ENCODE measurements at regions not wholly inside any gene's neighbourhood (a gene's known extent, or its start where the extent isn't known, plus 50 kb on each side); places are given as distances from the start of the nearest gene placed in this dataset.

DNA sequence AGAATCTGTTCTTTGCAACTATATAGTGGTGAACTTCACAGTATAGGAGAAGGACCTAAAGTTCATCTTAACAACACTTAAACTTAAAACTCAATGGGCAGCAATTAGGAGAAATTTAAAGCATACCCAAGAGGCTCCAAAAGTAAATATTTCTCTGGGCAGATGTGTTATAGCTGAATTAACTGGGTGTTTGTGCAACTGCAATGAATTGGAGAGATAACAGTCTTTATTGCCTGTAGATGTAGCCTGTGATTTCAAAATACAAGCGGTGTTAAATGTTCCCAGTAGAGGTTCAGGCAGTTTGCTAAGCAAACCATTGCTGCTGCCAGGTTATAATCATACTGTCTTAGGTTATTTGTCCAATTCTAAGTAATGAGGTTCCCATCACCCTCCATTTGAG lies 294.1 kb upstream of the MTNR1B start:
- Mint-ChIP-seq H3K27me3 (ENCODE audit: insufficient read depth, unreplicated experiment) (peaks cover 5% of the 10 kb centered on the region), H3K4me3 (ENCODE audit: unreplicated experiment) (no peak overlapping the region), H3K9me3 (ENCODE audit: unreplicated experiment) (no peaks in the 10 kb centered on the region), H3K4me1 (ENCODE audit: low read depth, unreplicated experiment) (no peaks in the 10 kb centered on the region), H3K36me3 (ENCODE audit: insufficient read depth, unreplicated experiment) (no peaks in the 10 kb centered on the region), H3K27ac (ENCODE audit: unreplicated experiment) (no peak overlapping the region)
- Histone ChIP-seq H3K27me3 (replicated peaks; ENCODE audit: control insufficient read depth, insufficient read depth, low read length) (no peaks in the 10 kb centered on the region), H3K4me1 (no peaks in the 10 kb centered on the region), H3K36me3 (ENCODE audit: control insufficient read depth, insufficient read depth, low read length) (no peaks in the 10 kb centered on the region), H3K4me3 (ENCODE audit: low read depth, low read length) (no peak overlapping the region), H3K9me3 (no peaks in the 10 kb centered on the region; the same call in 1 of the 2 replicates)
- intact Hi-C loops (cut with micrococcal nuclease; ENCODE audit: unreplicated experiment) = no loop called here
- TF ChIP-seq, protein P1, sequence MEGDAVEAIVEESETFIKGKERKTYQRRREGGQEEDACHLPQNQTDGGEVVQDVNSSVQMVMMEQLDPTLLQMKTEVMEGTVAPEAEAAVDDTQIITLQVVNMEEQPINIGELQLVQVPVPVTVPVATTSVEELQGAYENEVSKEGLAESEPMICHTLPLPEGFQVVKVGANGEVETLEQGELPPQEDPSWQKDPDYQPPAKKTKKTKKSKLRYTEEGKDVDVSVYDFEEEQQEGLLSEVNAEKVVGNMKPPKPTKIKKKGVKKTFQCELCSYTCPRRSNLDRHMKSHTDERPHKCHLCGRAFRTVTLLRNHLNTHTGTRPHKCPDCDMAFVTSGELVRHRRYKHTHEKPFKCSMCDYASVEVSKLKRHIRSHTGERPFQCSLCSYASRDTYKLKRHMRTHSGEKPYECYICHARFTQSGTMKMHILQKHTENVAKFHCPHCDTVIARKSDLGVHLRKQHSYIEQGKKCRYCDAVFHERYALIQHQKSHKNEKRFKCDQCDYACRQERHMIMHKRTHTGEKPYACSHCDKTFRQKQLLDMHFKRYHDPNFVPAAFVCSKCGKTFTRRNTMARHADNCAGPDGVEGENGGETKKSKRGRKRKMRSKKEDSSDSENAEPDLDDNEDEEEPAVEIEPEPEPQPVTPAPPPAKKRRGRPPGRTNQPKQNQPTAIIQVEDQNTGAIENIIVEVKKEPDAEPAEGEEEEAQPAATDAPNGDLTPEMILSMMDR (IDR thresholded peaks at IDR 0.05; ENCODE audit: insufficient read depth in 1 of 2, low read depth in 1 of 2, low read length in 1 of 2, severe bottlenecking in 1 of 2, unreplicated experiment in 1 of 2) = no peak
- ChIA-PET CTCF (no interaction called here), POLR2A (no interaction called here)
- DNase-seq = no peak
- no TSS peak for BruUV-seq (replicated peaks)

DNA sequence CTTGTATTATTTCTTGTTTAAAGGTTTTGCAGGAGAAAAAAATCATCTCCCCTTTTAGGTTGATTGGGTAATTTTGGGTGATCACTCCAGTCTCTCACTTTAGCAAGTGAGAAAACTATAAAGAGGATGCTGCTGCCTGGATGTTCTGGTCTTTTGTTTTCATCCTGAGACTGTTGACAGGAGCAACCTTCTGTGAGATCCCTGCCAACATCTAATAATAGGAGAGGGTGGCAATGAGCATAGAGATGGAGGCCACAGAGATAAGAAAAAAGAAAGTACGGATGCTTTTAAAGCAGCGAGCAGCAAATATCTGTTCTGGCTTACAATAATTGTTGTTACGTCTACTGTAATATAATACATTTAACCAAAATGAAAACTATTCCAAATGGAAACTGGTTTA lies 293.6 kb upstream of the MTNR1B start:
- Histone ChIP-seq H3K27me3 (replicated peaks; ENCODE audit: control insufficient read depth, insufficient read depth, low read length) (no peaks in the 10 kb centered on the region), H3K36me3 (ENCODE audit: control insufficient read depth, insufficient read depth, low read length) (no peaks in the 10 kb centered on the region), H3K4me3 (ENCODE audit: low read depth, low read length) (no peak overlapping the region), H3K9me3 (no peaks in the 10 kb centered on the region; the same call in 1 of the 2 replicates), H3K4me1 (no peaks in the 10 kb centered on the region)
- CTCF ChIA-PET = no interaction called here
- BruUV-seq (replicated peaks) = no TSS peak
- intact Hi-C loops (cut with micrococcal nuclease; ENCODE audit: unreplicated experiment) = no loop called here
- no peak overlapping the region for H3K27ac Mint-ChIP-seq (ENCODE audit: unreplicated experiment)
- DNase-seq = no peak
- H3K36me3 Mint-ChIP-seq (ENCODE audit: insufficient read depth, unreplicated experiment) = no peaks in the 10 kb centered on the region
- H3K9me3 Mint-ChIP-seq (ENCODE audit: unreplicated experiment) = no peaks in the 10 kb centered on the region
- peaks cover 5% of the 10 kb centered on the region for H3K27me3 Mint-ChIP-seq (ENCODE audit: insufficient read depth, unreplicated experiment)
- H3K4me1 Mint-ChIP-seq (ENCODE audit: low read depth, unreplicated experiment) = no peaks in the 10 kb centered on the region
- POLR2A ChIA-PET = no interaction called here
- TF ChIP-seq, protein P1 (IDR thresholded peaks at IDR 0.05; ENCODE audit: insufficient read depth in 1 of 2, low read depth in 1 of 2, low read length in 1 of 2, severe bottlenecking in 1 of 2, unreplicated experiment in 1 of 2) = no peak
- no peak overlapping the region for H3K4me3 Mint-ChIP-seq (ENCODE audit: unreplicated experiment)

DNA sequence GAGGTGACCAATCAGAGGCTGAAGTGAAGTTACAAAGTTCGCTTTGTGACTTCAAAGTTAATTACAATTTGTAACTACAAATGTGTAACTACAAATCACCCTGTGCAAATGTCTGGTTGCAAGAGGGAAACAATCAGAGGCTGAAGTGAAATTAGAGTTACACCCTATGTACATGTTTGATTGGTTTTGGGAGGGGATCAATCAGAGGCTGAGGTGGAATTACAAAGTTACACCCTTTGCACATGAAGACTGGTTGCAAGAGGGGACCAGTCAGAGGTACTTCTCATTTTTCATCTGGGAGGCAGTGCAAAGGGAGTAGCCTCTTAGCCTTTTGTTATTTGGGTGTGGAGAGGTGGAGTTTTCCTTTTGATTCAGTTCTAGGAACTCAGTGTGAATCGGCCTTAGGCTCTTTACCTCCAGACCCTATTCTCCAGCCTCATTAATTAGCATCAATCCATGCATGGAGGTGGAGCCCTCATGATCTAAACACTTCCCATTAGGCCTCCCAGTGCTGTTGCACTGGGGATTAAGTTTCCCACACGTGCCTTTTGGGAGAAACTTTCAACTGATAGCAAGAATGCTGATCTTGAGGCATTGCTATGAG lies 291.3 kb upstream of the MTNR1B start:
- no peak overlapping the region for H3K4me3 ChIP-seq (ENCODE audit: low read depth, low read length)
- POLR2A ChIA-PET = no interaction called here
- H3K27me3 ChIP-seq (replicated peaks; ENCODE audit: control insufficient read depth, insufficient read depth, low read length) = no peaks in the 10 kb centered on the region
- H3K4me1 ChIP-seq = no peaks in the 10 kb centered on the region
- DNase-seq = no peak
- no peaks in the 10 kb centered on the region for H3K9me3 Mint-ChIP-seq (ENCODE audit: unreplicated experiment)
- TF ChIP-seq, protein P1 (IDR thresholded peaks at IDR 0.05; ENCODE audit: insufficient read depth in 1 of 2, low read depth in 1 of 2, low read length in 1 of 2, severe bottlenecking in 1 of 2, unreplicated experiment in 1 of 2) = no peak
- intact Hi-C loops (cut with micrococcal nuclease; ENCODE audit: unreplicated experiment) = no loop called here
- CTCF ChIA-PET = no interaction called here
- H3K27ac Mint-ChIP-seq (ENCODE audit: unreplicated experiment) = no peak overlapping the region
- BruUV-seq (replicated peaks) = no TSS peak
- no peak overlapping the region for H3K4me3 Mint-ChIP-seq (ENCODE audit: unreplicated experiment)
- H3K4me1 Mint-ChIP-seq (ENCODE audit: low read depth, unreplicated experiment) = no peaks in the 10 kb centered on the region
- H3K27me3 Mint-ChIP-seq (ENCODE audit: insufficient read depth, unreplicated experiment) = peaks cover 9% of the 10 kb centered on the region
- H3K9me3 ChIP-seq = no peaks in the 10 kb centered on the region; the same call in 1 of the 2 replicates
- H3K36me3 Mint-ChIP-seq (ENCODE audit: insufficient read depth, unreplicated experiment) = no peaks in the 10 kb centered on the region
- no peaks in the 10 kb centered on the region for H3K36me3 ChIP-seq (ENCODE audit: control insufficient read depth, insufficient read depth, low read length)

All from Caco-2 (cell line).